ENCODE measurements at regions not wholly inside any gene's neighbourhood (a gene's known extent, or its start where the extent isn't known, plus 50 kb on each side); places are given as distances from the start of the nearest gene placed in this dataset.

- no peak overlapping the region for H3K27ac ChIP-seq (ENCODE audit: insufficient read depth, low read depth, low read length)
Observed at GRCh38 chr2:183948861-183949260, 649.5 kb upstream of the ZNF804A start.

More at GRCh38 chr2:183948861-183949260, 649.5 kb upstream of the ZNF804A start:
- H3K79me2 ChIP-seq (ENCODE audit: control insufficient read depth, insufficient read depth, low read length): no peaks in the 10 kb centered on the region
- CTCF ChIA-PET: no interaction called here
- H2AFZ ChIP-seq (ENCODE audit: low read depth, low read length): no peak overlapping the region
- no peaks in the 10 kb centered on the region for H3K4me1 ChIP-seq (ENCODE audit: control insufficient read depth, extremely low read depth, insufficient read depth, low read length)
- no peaks in the 10 kb centered on the region for H3K27me3 ChIP-seq (ENCODE audit: control insufficient read depth in 2 of 2, insufficient read depth in 2 of 2, low read length in 2 of 2)
- no peaks in the 10 kb centered on the region for H3K9me3 ChIP-seq (replicated peaks; ENCODE audit: control insufficient read depth, insufficient read depth, low read length)
- H3K4me3 ChIP-seq (replicated peaks in 1 of 3; ENCODE audit: insufficient read depth in 1 of 3, low read depth in 1 of 3, low read length in 3 of 3): no peak overlapping the region
- dilution Hi-C loops (cut with MboI; ENCODE audit: extremely low pct_ligation_motif_present, low sequenced_read_pairs): no loop called here
- no TSS peak for BruUV-seq (replicated peaks)
- H3K36me3 ChIP-seq (ENCODE audit: control insufficient read depth in 2 of 2, extremely low read depth in 1 of 2, insufficient read depth in 2 of 2, low read length in 2 of 2): no peaks in the 10 kb centered on the region
- TF ChIP-seq GATA2 (IDR thresholded peaks at IDR 0.05; ENCODE audit: insufficient read depth, insufficient read length, low read depth, low read length) (no peak), FOS (IDR thresholded peaks at IDR 0.05; ENCODE audit: borderline replicate concordance, insufficient read depth, low read length) (no peak), CTCF (IDR thresholded peaks at IDR 0.05; ENCODE audit: extremely low read depth in 1 of 2, insufficient read depth in 1 of 2, low read depth in 1 of 2, low read length in 2 of 2) (no peak), MYC (IDR thresholded peaks at IDR 0.05; ENCODE audit: low read depth, low read length) (no peak), JUN (IDR thresholded peaks at IDR 0.05; ENCODE audit: borderline replicate concordance, insufficient read depth, insufficient read length, low read depth) (no peak), MAX (IDR thresholded peaks at IDR 0.05; ENCODE audit: insufficient read depth, insufficient read length) (no peak), EZH2 (IDR thresholded peaks at IDR 0.05; ENCODE audit: borderline replicate concordance, low read depth, low read length, severe bottlenecking) (no peak), POLR2AphosphoS5 (IDR thresholded peaks at IDR 0.05; ENCODE audit: insufficient read depth, low read depth, low read length) (no peak), POLR2A (IDR thresholded peaks at IDR 0.05; ENCODE audit: low read depth, low read length) (no peak)
- no peak for FAIRE-seq
- no peaks in the 10 kb centered on the region for H3K9me1 ChIP-seq (replicated peaks; ENCODE audit: control insufficient read depth, extremely low read depth, insufficient read depth, low read length)
- intact Hi-C loops (cut with micrococcal nuclease): no loop called here
- POLR2A ChIA-PET: no interaction called here
- H3K4me2 ChIP-seq (ENCODE audit: insufficient read depth, low read length): no peak overlapping the region
- no peak for DNase-seq (ENCODE audit: low read depth, low spot score)
- H3K9ac ChIP-seq (replicated peaks; ENCODE audit: extremely low read depth, insufficient read depth, low read length): no peak overlapping the region
- H4K20me1 ChIP-seq (replicated peaks; ENCODE audit: control insufficient read depth, extremely low read depth, insufficient read depth, low read length): no peaks in the 10 kb centered on the region

Data from endothelial cell of umbilical vein (primary cell).